ENCODE measurements at regions not wholly inside any gene's neighbourhood (a gene's known extent, or its start where the extent isn't known, plus 50 kb on each side); places are given as distances from the start of the nearest gene placed in this dataset.
"Not testable (repeated sequence)": the region's sequence is repeated elsewhere in the genome, so short reads cannot be mapped to it uniquely, and the experiment has no call there.

DNA sequence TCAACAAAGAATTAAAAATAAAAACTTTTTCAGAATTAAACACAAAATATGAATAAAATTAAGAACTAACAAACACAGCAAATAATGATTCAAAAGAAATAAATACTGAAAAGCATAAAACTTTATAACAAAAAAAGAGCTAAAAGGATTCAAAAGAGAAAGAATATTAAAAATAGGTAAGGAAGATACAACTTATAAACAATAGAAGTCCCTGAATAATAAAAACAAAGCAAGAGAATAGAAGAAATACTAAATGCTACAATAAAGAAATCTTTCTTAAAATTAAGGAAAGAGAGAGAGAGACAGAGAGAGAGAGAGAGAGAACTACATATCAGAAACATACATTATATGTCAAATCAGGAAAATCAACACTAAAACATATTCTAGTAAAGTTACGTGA lies 619.9 kb upstream of the SLIT2 start:
- no peak for DNase-seq (ENCODE audit: low read depth in 2 of 2)

DNA sequence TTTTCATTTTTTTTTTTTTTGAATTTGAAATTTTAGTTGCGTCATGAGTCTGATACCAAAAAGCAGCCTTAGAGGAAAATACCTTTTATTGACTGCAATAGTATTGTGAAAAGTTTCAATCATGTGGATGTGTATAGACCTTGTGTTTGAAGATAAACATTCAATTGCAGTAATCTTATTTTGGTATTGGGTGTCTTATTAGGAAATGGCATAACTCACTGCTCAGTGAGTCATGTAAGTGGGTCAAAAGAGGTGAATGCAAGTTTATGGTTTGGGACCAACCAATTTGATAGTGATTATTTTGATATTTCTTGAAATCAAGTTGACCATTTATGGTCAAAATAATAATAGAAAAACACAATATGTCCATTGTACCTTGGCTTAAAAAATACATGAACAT lies 627.8 kb upstream of the SLIT2 start:
- no peak for DNase-seq (ENCODE audit: low read depth in 2 of 2)

GRCh38 chr4:19615086-19615689 lies 636.5 kb upstream of the SLIT2 start:
- DNase-seq (ENCODE audit: low read depth in 2 of 2) = no peak

DNA sequence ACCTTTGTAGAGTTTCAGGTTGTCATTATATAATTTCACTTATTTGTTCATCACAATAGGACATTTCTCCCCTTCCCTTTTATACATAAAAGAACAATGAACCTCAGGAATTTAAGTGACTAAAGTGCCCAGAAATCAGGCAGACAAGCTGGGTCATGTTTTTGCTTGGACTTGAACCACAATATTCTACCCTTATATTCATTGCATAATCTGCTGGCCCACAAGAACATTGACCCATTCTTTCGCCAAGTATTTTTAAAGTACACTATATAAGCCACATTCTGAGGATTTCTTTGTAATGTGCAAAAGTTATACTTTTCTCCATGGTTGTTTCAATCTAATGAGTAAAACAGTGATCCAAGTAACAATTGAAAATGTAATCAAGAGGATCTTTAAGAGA lies 637.5 kb upstream of the SLIT2 start:
- no peak for DNase-seq (ENCODE audit: low read depth in 2 of 2)

GRCh38 chr4:19596342-19596741 lies 655.4 kb upstream of the SLIT2 start:
- DNase-seq (ENCODE audit: low read depth in 2 of 2) = no peak

- DNase-seq (ENCODE audit: low read depth in 2 of 2) = no peak
These were observed 659.3 kb upstream of the SLIT2 start for GRCh38 chr4:19592391-19592790.

- DNase-seq (ENCODE audit: low read depth in 2 of 2) = no peak
These were observed 667.7 kb upstream of the SLIT2 start for GRCh38 chr4:19583827-19584569.

DNA sequence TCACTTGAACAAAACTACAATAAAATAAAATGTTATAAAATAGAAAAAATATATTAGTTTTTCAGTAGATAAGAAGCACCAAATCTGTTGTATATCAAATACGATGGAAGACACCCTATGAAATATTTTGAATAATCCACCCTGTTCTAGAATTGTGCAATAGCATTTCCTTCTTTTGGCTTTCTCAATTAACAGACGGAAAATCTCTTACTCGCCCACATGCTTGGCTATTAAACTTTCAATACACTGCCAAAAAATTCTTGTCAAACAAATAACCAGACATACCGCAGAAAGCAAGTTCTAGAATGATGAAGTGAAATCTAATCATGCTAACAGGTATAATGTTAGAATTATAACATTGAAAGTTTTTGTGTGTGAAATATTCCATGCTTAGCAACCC lies 671.6 kb upstream of the SLIT2 start:
- DNase-seq (ENCODE audit: low read depth in 2 of 2) = peak; percentile 49 to 57

GRCh38 chr4:19579608-19580007 lies 672.1 kb upstream of the SLIT2 start:
- DNase-seq (ENCODE audit: low read depth in 2 of 2) = peak in 1 of 2 experiments; percentile 25

DNA sequence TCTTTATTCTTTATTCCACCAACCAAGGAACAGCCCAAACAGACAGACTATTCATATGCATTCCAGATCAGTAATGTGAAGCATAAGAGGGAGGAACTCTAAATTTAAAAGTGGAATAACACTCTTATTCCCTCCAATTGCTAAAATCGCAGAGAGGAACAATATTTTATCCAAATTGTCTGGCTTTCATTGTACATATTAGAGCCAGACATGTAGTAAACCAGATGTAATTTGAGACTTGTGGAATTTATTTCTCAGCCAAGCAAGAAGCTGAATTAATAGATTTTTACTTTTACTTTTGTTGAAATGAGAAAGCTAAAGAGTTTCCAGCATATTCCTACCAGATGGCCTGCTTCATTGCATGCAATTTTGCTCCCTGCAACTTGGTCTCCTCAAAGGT lies 674.6 kb upstream of the SLIT2 start:
- peak; percentile 63 to 67 for DNase-seq (ENCODE audit: low read depth in 2 of 2)

GRCh38 chr4:19575924-19576323 lies 675.8 kb upstream of the SLIT2 start:
- no peak for DNase-seq (ENCODE audit: low read depth in 2 of 2)

- DNase-seq (ENCODE audit: low read depth in 2 of 2) = no peak
These were observed 685.7 kb upstream of the SLIT2 start for GRCh38 chr4:19566041-19566440.

- DNase-seq (ENCODE audit: low read depth in 2 of 2) = no peak
These were observed 689.2 kb upstream of the SLIT2 start for GRCh38 chr4:19562456-19562855.

GRCh38 chr4:19557161-19557560 lies 694.5 kb upstream of the SLIT2 start:
- no peak for DNase-seq (ENCODE audit: low read depth in 2 of 2)

DNA sequence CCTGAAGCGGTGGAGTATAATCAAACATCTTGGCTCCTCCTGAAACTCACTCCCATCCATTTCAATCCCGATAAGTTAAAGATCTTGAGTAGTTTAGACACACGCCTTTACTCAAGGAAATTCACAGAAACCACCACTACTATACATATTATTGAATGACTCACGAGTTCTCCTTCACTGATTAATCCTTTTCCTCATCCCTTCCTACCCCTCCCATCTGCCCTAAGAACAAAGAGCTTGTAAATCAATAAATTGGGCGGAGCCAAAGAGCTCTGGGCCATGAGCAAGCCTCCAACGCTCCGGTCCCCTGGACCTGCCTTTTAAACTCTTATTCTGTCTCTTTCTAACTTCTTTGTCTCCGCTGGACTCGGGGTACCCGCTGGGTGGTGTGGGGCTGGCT lies 695.4 kb upstream of the SLIT2 start:
- not testable (repeated sequence) for DNase-seq (ENCODE audit: low read depth in 2 of 2)

DNA sequence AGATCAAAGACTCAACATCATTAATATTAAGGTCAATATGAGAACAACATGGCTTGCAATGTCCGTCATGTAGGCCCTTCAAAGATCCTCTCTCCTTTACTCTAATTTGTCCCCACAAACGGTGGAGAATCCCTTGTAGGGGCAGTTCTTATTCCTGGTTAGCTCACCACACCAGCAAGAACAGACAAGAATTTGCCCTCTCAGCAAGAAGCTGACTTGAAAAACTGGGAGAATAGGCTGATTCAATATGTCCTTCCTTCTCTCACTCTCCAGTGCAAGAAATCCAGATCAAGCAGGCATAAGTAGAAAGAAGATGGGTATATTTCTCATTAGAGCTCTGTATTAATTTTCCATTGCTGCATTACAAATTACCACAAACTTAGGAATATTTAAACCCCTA lies 704.2 kb upstream of the SLIT2 start:
- no peak for DNase-seq (ENCODE audit: low read depth in 2 of 2)

- DNase-seq (ENCODE audit: low read depth in 2 of 2) = no peak
These were observed 707.1 kb upstream of the SLIT2 start for GRCh38 chr4:19544446-19545125.

- no peak for DNase-seq (ENCODE audit: low read depth in 2 of 2)
These were observed 710.7 kb upstream of the SLIT2 start for GRCh38 chr4:19540859-19541540.

- DNase-seq (ENCODE audit: low read depth in 2 of 2) = no peak
These were observed 712.5 kb upstream of the SLIT2 start for GRCh38 chr4:19539201-19539600.

- no peak for DNase-seq (ENCODE audit: low read depth in 2 of 2)
These were observed 717.5 kb upstream of the SLIT2 start for GRCh38 chr4:19534159-19534558.

GRCh38 chr4:19531906-19532848 lies 719.5 kb upstream of the SLIT2 start:
- DNase-seq (ENCODE audit: low read depth in 2 of 2) = no peak
